A549 (cell line): ENCODE measurements at regions not wholly inside any gene's neighbourhood (a gene's known extent, or its start where the extent isn't known, plus 50 kb on each side); places are given as distances from the start of the nearest gene placed in this dataset.

Experiments
- ATAC-seq, 2 experiments: fragments of 200-7000 bp in 1 of 2; fragments of >200 bp in 1 of 2; cut with Nextera tagmentation in 1 of 2; cut with Tn5 transposase in 1 of 2; 3 replicates each; pipeline versions ENCODE4 v1.8.0 to v1.9.1; 2018 to 2020; ENCODE audit warnings: mild to moderate bottlenecking in 1 of 2, moderate library complexity in 1 of 2
- CTCF ChIA-PET: fragments of 300-600 bp; sonication (Branson Sonifier 250); formaldehyde crosslinking; extraction: SDS; loops from one replicate; lab custom pipeline; 2021; ENCODE audit warnings: antibody characterized with exemption, inconsistent platforms; lab: Yijun Ruan, JAX
- POLR2A ChIA-PET: fragments of 350-600 bp; formaldehyde crosslinking; extraction: SDS; loops from one replicate; lab custom pipeline; 2021; ENCODE audit warnings: antibody characterized with exemption, inconsistent platforms; lab: Yijun Ruan, JAX
- DNase-seq, 2 experiments: peaks; one replicate each; pipeline versions ENCODE4 v3.0.0 to v3.0.0-alpha.2; 2011 to 2016; ENCODE audit warnings: low read depth in 1 of 2, low spot score in 1 of 2
- FAIRE-seq: peaks from 2 replicates; lab custom pipeline; 2011; peaks lifted over from hg19 to GRCh38; lab: Jason Lieb, UNC
- H3K27ac ChIP-seq, 2 experiments: fragments of >200 bp; sonication (Bioruptor Twin); formaldehyde crosslinking; 3 replicates each; pipeline ENCODE4 v1.5.1; 2016 to 2017
- H3K4me1 ChIP-seq: fragments of >200 bp; sonication (Bioruptor Twin); formaldehyde crosslinking; 3 replicates; pipeline ENCODE4 v1.6.1; 2016
- H3K4me2 ChIP-seq: fragments of >200 bp; sonication (Bioruptor Twin); formaldehyde crosslinking; 3 replicates; pipeline ENCODE4 v1.6.1; 2016
- H3K4me3 ChIP-seq: fragments of >200 bp; sonication (Bioruptor Twin); formaldehyde crosslinking; 3 replicates; pipeline ENCODE4 v1.5.1; 2016
- H3K9me3 ChIP-seq: fragments of >200 bp; sonication (Bioruptor Twin); formaldehyde crosslinking; 3 replicates; pipeline ENCODE4 v1.6.1; 2016
- CBX2 ChIP-seq: fragments of 200-600 bp; sonication (generic); IDR thresholded peaks from 2 replicates; pipeline ENCODE4 v1.6.1; 2016; ENCODE audit warnings: low read depth, mild to moderate bottlenecking, borderline replicate concordance
- FOSB ChIP-seq: fragments of 250-450 bp; sonication (Bioruptor Pico); IDR thresholded peaks from 2 replicates; pipeline ENCODE4 v1.5.0; 2020; ENCODE audit warnings: mild to moderate bottlenecking, moderate library complexity
- FOSL2 ChIP-seq, 2 experiments: fragments of 450-650 bp in 1 of 2; fragments of >200 bp in 1 of 2; sonication (Bioruptor Twin) in 1 of 2; formaldehyde crosslinking; IDR thresholded peaks; 2 replicates each; pipeline versions ENCODE4 v1.5.0 to v1.6.1; 2016 to 2020; ENCODE audit warnings: mild to moderate bottlenecking in 1 of 2, moderate library complexity in 1 of 2
- FOXS1 ChIP-seq: fragments of 250-450 bp; sonication (Bioruptor Pico); IDR thresholded peaks from 2 replicates; pipeline ENCODE4 v1.5.0; 2020; ENCODE audit warnings: mild to moderate bottlenecking, moderate library complexity
- GATA3 ChIP-seq: IDR thresholded peaks from 2 replicates; pipeline ENCODE4 v1.6.1; 2012; ENCODE audit warnings: borderline replicate concordance
- HEYL ChIP-seq: fragments of 250-450 bp; sonication (Bioruptor Pico); IDR thresholded peaks from 2 replicates; pipeline ENCODE4 v1.8.0; 2021; ENCODE audit warnings: mild to moderate bottlenecking, moderate library complexity
- HOXA7 ChIP-seq: fragments of 250-450 bp; sonication (Bioruptor Pico); IDR thresholded peaks from 2 replicates; pipeline ENCODE4 v1.5.0; 2020; ENCODE audit warnings: mild to moderate bottlenecking, moderate library complexity
- HOXB13 ChIP-seq: fragments of 250-450 bp; sonication (Bioruptor Pico); IDR thresholded peaks from 2 replicates; pipeline ENCODE4 v1.5.0; 2020; ENCODE audit warnings: low read depth, mild to moderate bottlenecking, moderate library complexity
- HOXB5 ChIP-seq: fragments of 250-450 bp; sonication (Bioruptor Pico); IDR thresholded peaks from 2 replicates; pipeline ENCODE4 v1.5.0; 2020; ENCODE audit warnings: mild to moderate bottlenecking, moderate library complexity
- KDM5A ChIP-seq: fragments of 200-600 bp; sonication (generic); IDR thresholded peaks from 2 replicates; pipeline ENCODE4 v1.6.1; 2016; ENCODE audit warnings: antibody characterized with exemption, mild to moderate bottlenecking
- MAFK ChIP-seq: fragments of 450-650 bp; IDR thresholded peaks from 2 replicates; pipeline ENCODE4 v1.6.1; 2014; ENCODE audit not compliant: partially characterized antibody
- MAZ ChIP-seq: fragments of 150-350 bp; IDR thresholded peaks from 2 replicates; pipeline ENCODE4 v1.6.1; 2014; ENCODE audit warnings: antibody characterized with exemption, low read depth, low read length, borderline replicate concordance
- NFE2L2 ChIP-seq: fragments of 150-350 bp; conservative IDR thresholded peaks from 2 replicates; pipeline ENCODE4 v1.6.1; 2014; ENCODE audit warnings: low read length
- NPAS2 ChIP-seq: fragments of 250-450 bp; sonication (Bioruptor Pico); IDR thresholded peaks from 2 replicates; pipeline ENCODE4 v1.8.0; 2022; ENCODE audit warnings: mild to moderate bottlenecking, moderate library complexity, borderline replicate concordance
- NR3C1 ChIP-seq: fragments of >200 bp; sonication (Bioruptor Twin); formaldehyde crosslinking; IDR thresholded peaks from 3 replicates; pipeline ENCODE4 v1.6.1; 2017
- POLR2A ChIP-seq: IDR thresholded peaks from 2 replicates; pipeline ENCODE4 v1.6.1; 2012; ENCODE audit warnings: mild to moderate bottlenecking, low read length
- RAD21 ChIP-seq, 2 experiments: fragments of >200 bp in 1 of 2; sonication (Bioruptor Twin) in 1 of 2; formaldehyde crosslinking in 1 of 2; IDR thresholded peaks in 1 of 2; conservative IDR thresholded peaks in 1 of 2; 2 replicates in 1 of 2; 3 replicates in 1 of 2; pipeline ENCODE4 v1.6.1; 2012 to 2018; ENCODE audit warnings: inconsistent platforms in 1 of 2
- RARB ChIP-seq: fragments of 250-450 bp; sonication (Bioruptor Pico); IDR thresholded peaks from 2 replicates; pipeline ENCODE4 v1.8.0; 2021; ENCODE audit warnings: mild to moderate bottlenecking, moderate library complexity
- RCOR1 ChIP-seq: fragments of 150-350 bp; IDR thresholded peaks from 2 replicates; pipeline ENCODE4 v1.6.1; 2014; ENCODE audit warnings: antibody characterized with exemption, low read length, low read depth
- RFX5 ChIP-seq: fragments of 450-650 bp; IDR thresholded peaks from 2 replicates; pipeline ENCODE4 v1.7.1; 2014; ENCODE audit warnings: antibody characterized with exemption, mild to moderate bottlenecking, moderate library complexity
- RNF2 ChIP-seq: fragments of 200-600 bp; sonication (generic); IDR thresholded peaks from 2 replicates; pipeline ENCODE4 v1.6.1; 2016; ENCODE audit warnings: low read depth, mild to moderate bottlenecking, antibody characterized with exemption, moderate library complexity, borderline replicate concordance
- TP53 ChIP-seq: fragments of 250-450 bp; sonication (Bioruptor Pico); IDR thresholded peaks from 2 replicates; pipeline ENCODE4 v1.5.0; 2021; ENCODE audit warnings: mild to moderate bottlenecking, moderate library complexity
- ZC3H11A ChIP-seq: fragments of 450-650 bp; IDR thresholded peaks from 2 replicates; pipeline ENCODE4 v1.6.1; 2014; ENCODE audit warnings: antibody characterized with exemption, mild to moderate bottlenecking
- ZFP36 ChIP-seq: fragments of 450-650 bp; IDR thresholded peaks from 2 replicates; pipeline ENCODE4 v1.6.1; 2014; ENCODE audit warnings: borderline replicate concordance; ENCODE audit not compliant: partially characterized antibody
- WGBS: methylation state at CpG from one replicate; pipeline ENCODE4 v1.1.6; 2017; ENCODE audit errors: missing lambda C conversion rate; 5-methylcytosine and 5-hydroxymethylcytosine counted together
- TF ChIP-seq, protein P1 (sequence below): IDR thresholded peaks from 2 replicates; pipeline ENCODE4 v1.6.1; 2012
- TF ChIP-seq, protein P2 (sequence below): fragments of >200 bp; sonication (Bioruptor Twin); formaldehyde crosslinking; IDR thresholded peaks from 3 replicates; pipeline ENCODE4 v1.5.1; 2016
- TF ChIP-seq, protein P3 (sequence below): IDR thresholded peaks from 2 replicates; pipeline ENCODE4 v1.6.1; 2012
- TF ChIP-seq, protein P4 (sequence below): fragments of >200 bp; sonication (Bioruptor Twin); formaldehyde crosslinking; IDR thresholded peaks from 2 replicates; pipeline ENCODE4 v1.6.1; 2016

DNA sequence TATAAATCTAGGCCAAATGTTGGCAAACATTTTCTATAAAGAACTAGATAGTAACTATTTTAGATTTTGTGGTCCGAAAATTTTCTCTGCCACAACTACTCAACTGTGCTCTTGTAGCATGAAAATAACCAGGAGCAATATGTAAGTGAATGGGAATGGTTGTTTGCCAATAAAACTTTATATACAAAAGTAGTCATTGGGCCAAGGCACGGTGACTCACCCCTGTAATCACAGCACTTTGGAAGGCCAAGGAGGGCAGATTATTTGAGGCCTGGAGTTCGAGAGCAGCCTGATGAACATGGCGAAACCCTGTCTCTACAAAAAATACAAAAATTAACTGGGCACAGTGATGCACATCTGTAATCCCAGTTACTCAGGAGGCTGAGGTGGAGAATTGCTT lies 617.1 kb downstream of the EPM2A start:
- ChIA-PET CTCF (no interaction called here), POLR2A (no interaction called here)

DNA sequence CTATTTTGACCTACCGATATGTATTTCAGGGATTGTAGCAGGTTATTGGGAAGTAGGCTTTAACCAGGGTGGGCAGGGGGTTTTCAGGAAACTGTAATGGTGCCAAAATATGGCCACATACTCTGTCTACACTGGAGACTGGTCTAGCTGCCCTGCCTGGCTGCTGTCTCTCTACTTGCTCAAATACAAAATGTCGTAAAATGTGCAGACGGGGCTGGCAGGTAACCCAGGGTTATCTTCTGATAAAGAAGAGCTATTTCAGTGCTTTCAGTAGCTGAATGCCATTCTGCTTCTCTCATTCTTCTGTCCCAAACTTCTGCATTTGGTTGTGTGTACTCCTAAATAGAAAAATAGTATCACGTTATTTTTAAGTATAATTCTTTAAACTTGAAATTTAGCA lies 616.2 kb downstream of the EPM2A start:
- no peak for ATAC-seq
- ChIA-PET POLR2A (no interaction called here), CTCF (no interaction called here)
- 76% methylated on average over 4 of the region's 4 CpGs for WGBS
- no peak for FAIRE-seq
- Histone ChIP-seq H3K9me3 (no peaks in the 10 kb centered on the region), H3K4me1 (no peaks in the 10 kb centered on the region), H3K4me3 (no peak overlapping the region), H3K4me2 (no peak overlapping the region), H3K27ac (no peak overlapping the region)
- DNase-seq = no peak
- no peak for TF ChIP-seq RCOR1
- TF ChIP-seq MAZ = no peak
- TF ChIP-seq ZFP36 = no peak
- TF ChIP-seq NR3C1 = no peak
- no peak for TF ChIP-seq TP53 (CRISPR knock-in tag)
- TF ChIP-seq KDM5A = no peak

More for the DNA sequence above, 617.1 kb downstream of the EPM2A start:
- Histone ChIP-seq H3K4me1 (no peaks in the 10 kb centered on the region), H3K4me3 (no peak overlapping the region), H3K27ac (no peak overlapping the region), H3K4me2 (no peak overlapping the region), H3K9me3 (no peaks in the 10 kb centered on the region)
- no peak for TF ChIP-seq FOXS1 (CRISPR knock-in tag)
- TF ChIP-seq ZC3H11A = no peak
- TF ChIP-seq HOXA7 (CRISPR knock-in tag) = no peak
- no peak for TF ChIP-seq NR3C1
- TF ChIP-seq, protein P1, sequence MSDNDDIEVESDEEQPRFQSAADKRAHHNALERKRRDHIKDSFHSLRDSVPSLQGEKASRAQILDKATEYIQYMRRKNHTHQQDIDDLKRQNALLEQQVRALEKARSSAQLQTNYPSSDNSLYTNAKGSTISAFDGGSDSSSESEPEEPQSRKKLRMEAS = no peak
- TF ChIP-seq, protein P2, sequence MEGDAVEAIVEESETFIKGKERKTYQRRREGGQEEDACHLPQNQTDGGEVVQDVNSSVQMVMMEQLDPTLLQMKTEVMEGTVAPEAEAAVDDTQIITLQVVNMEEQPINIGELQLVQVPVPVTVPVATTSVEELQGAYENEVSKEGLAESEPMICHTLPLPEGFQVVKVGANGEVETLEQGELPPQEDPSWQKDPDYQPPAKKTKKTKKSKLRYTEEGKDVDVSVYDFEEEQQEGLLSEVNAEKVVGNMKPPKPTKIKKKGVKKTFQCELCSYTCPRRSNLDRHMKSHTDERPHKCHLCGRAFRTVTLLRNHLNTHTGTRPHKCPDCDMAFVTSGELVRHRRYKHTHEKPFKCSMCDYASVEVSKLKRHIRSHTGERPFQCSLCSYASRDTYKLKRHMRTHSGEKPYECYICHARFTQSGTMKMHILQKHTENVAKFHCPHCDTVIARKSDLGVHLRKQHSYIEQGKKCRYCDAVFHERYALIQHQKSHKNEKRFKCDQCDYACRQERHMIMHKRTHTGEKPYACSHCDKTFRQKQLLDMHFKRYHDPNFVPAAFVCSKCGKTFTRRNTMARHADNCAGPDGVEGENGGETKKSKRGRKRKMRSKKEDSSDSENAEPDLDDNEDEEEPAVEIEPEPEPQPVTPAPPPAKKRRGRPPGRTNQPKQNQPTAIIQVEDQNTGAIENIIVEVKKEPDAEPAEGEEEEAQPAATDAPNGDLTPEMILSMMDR = no peak
- no peak for TF ChIP-seq FOSB (CRISPR knock-in tag)
- no peak for TF ChIP-seq HOXB5 (CRISPR knock-in tag)
- TF ChIP-seq CBX2 = no peak
- ATAC-seq = no peak
- FAIRE-seq = no peak
- WGBS = 50% methylated on average over 4 of the region's 4 CpGs
- no peak for DNase-seq

DNA sequence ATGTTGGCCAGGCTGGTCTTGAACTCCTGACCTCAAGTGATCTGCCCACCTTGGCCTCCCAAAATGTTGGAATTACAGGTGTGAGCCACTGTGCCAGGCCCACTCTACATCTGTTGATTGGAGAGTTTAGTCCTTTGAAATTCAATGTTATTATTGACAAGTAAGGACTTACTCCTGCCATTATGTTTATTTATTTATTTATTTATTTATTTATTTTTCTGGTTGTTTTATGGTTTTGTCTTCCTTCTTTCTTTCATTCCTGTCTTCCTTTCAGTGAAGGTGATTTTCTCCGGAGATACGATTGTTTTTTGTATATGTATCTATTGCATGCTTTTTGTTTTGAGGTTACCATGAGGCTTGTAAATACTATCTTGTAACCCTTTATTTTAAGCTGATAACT lies 602.6 kb downstream of the EPM2A start:
- no peak overlapping the region for H3K4me3 ChIP-seq
- DNase-seq (no peak), ATAC-seq (no peak), FAIRE-seq (no peak)
- H3K27ac ChIP-seq = no peak overlapping the region
- ChIA-PET CTCF (no interaction called here), POLR2A (no interaction called here)
- WGBS = 91% methylated on average over 2 of the region's 2 CpGs
- no peaks in the 10 kb centered on the region for H3K4me1 ChIP-seq
- TF ChIP-seq GATA3 (no peak), NPAS2 (CRISPR knock-in tag) (no peak), FOSL2 (IDR thresholded peaks at IDR 0.05) (no peak), FOSL2 (CRISPR knock-in tag; IDR thresholded peaks at IDR 0.05) (no peak), RARB (CRISPR knock-in tag) (no peak), HOXB13 (CRISPR knock-in tag) (no peak), RCOR1 (no peak), RAD21 (conservative IDR thresholded peaks at IDR 0.05 in 1 of 2, IDR thresholded peaks at IDR 0.05 in 1 of 2) (no peak), RFX5 (no peak), FOSB (CRISPR knock-in tag) (no peak), NFE2L2 (no peak), POLR2A (no peak), HEYL (CRISPR knock-in tag) (no peak), RNF2 (no peak), HOXA7 (CRISPR knock-in tag) (no peak), MAFK (no peak)
- TF ChIP-seq, protein P3, sequence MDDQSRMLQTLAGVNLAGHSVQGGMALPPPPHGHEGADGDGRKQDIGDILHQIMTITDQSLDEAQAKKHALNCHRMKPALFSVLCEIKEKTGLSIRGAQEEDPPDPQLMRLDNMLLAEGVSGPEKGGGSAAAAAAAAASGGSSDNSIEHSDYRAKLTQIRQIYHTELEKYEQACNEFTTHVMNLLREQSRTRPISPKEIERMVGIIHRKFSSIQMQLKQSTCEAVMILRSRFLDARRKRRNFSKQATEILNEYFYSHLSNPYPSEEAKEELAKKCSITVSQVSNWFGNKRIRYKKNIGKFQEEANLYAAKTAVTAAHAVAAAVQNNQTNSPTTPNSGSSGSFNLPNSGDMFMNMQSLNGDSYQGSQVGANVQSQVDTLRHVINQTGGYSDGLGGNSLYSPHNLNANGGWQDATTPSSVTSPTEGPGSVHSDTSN = no peak
- TF ChIP-seq, protein P4, sequence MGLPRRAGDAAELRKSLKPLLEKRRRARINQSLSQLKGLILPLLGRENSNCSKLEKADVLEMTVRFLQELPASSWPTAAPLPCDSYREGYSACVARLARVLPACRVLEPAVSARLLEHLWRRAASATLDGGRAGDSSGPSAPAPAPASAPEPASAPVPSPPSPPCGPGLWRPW = no peak
- TF ChIP-seq, protein P2 = no peak
- no peaks in the 10 kb centered on the region for H3K9me3 ChIP-seq
- H3K4me2 ChIP-seq = no peak overlapping the region
